HCT116 (cell line): ENCODE measurements at regions not wholly inside any gene's neighbourhood (a gene's known extent, or its start where the extent isn't known, plus 50 kb on each side); places are given as distances from the start of the nearest gene placed in this dataset.
"Not testable (repeated sequence)": the region's sequence is repeated elsewhere in the genome, so short reads cannot be mapped to it uniquely, and the experiment has no call there.

ENCODE experiments used
- ATAC-seq: fragments of 200-7000 bp; cut with Tn5 transposase; 2 replicates; pipeline ENCODE4 v1.9.1; 2020; ENCODE audit warnings: mild to moderate bottlenecking, moderate library complexity
- BruUV-seq: library from RNA; stranded (reverse); fragments of 400-500 nt; replicated peaks from 2 replicates; lab custom pipeline; 2021; lab: Mats Ljungman, UMichigan
- CTCF ChIA-PET: fragments of 300-600 bp; sonication (Branson Sonifier 250); formaldehyde crosslinking; loops from one replicate; lab custom pipeline; 2021; ENCODE audit warnings: antibody characterized with exemption; lab: Charles Lee
- POLR2A ChIA-PET: fragments of 300-600, 350-600 bp; sonication (Branson Sonifier 250); formaldehyde crosslinking; loops from one replicate; lab custom pipeline; 2021; ENCODE audit warnings: antibody characterized with exemption; lab: Charles Lee
- RAD21 ChIA-PET, 2 experiments: fragments of 300-600 bp; sonication (Branson Sonifier 250); formaldehyde crosslinking; loops; one replicate each; lab custom pipeline; 2023; ENCODE audit warnings: low total read pairs in 2 of 2; ENCODE audit not compliant: uncharacterized antibody in 2 of 2, unreplicated experiment in 2 of 2, low non-redundant PET in 1 of 2; lab: Charles Lee
- DNase-seq: peaks from one replicate; pipeline ENCODE4 v3.0.0-alpha.2; 2010; ENCODE audit warnings: low read depth, low spot score
- H2AFZ ChIP-seq: fragments of 200-600 bp; shearing (Covaris generic), sonication (generic); 2 replicates; pipeline ENCODE4 v1.6.1; 2017; ENCODE audit warnings: low read depth, mixed run types, mixed read lengths, antibody characterized with exemption, low read length; ENCODE audit not compliant: poor library complexity, severe bottlenecking
- H3K27ac ChIP-seq: 2 replicates; pipeline ENCODE4 v1.5.1; 2012; ENCODE audit warnings: low read depth, low read length
- H3K27me3 ChIP-seq: fragments of 200-600 bp; sonication (generic); 2 replicates; pipeline ENCODE4 v1.6.1; 2016; ENCODE audit warnings: mixed run types, low read length, mixed read lengths; ENCODE audit not compliant: insufficient read depth
- H3K36me3 ChIP-seq, 2 experiments: fragments of 200-500 bp in 1 of 2; fragments of 200-600 bp in 1 of 2; sonication (Bioruptor generic) in 1 of 2; sonication (generic) in 1 of 2; 2 replicates each; pipeline versions ENCODE4 v1.5.1 to v1.6.1; 2014 to 2016; ENCODE audit warnings: low read length in 2 of 2, inconsistent platforms in 1 of 2, mixed read lengths in 1 of 2, mixed run types in 1 of 2; ENCODE audit not compliant: insufficient read depth in 2 of 2, control insufficient read depth in 1 of 2
- H3K4me1 ChIP-seq, 2 experiments: fragments of 200-600 bp in 1 of 2; sonication (generic) in 1 of 2; 2 replicates each; pipeline versions ENCODE4 v1.5.1 to v1.6.1; 2012 to 2017; ENCODE audit warnings: low read length in 2 of 2, inconsistent platforms in 1 of 2, mild to moderate bottlenecking in 1 of 2, mixed read lengths in 1 of 2, mixed run types in 1 of 2, moderate library complexity in 1 of 2; ENCODE audit not compliant: insufficient read depth in 2 of 2, control insufficient read depth in 1 of 2
- H3K4me2 ChIP-seq: fragments of 200-600 bp; sonication (generic); 2 replicates; pipeline ENCODE4 v1.6.1; 2017; ENCODE audit warnings: mixed run types, low read length, mixed read lengths
- H3K4me3 ChIP-seq, 2 experiments: fragments of 200-600 bp in 1 of 2; sonication (generic) in 1 of 2; replicated peaks in 1 of 2; 2 replicates each; pipeline ENCODE4 v1.5.1; 2011 to 2016; ENCODE audit warnings: low read length in 2 of 2, control low read depth in 1 of 2, low read depth in 1 of 2, mild to moderate bottlenecking in 1 of 2, mixed read lengths in 1 of 2, mixed run types in 1 of 2
- H3K79me2 ChIP-seq: fragments of 200-600 bp; sonication (generic); 2 replicates; pipeline ENCODE4 v1.6.1; 2017; ENCODE audit warnings: mild to moderate bottlenecking, mixed run types, low read length, moderate library complexity, mixed read lengths; ENCODE audit not compliant: insufficient read depth
- H3K9ac ChIP-seq: fragments of 200-600 bp; sonication (generic); 2 replicates; pipeline ENCODE4 v1.6.1; 2016; ENCODE audit warnings: low read length, mixed read lengths
- H3K9me2 ChIP-seq: fragments of 200-600 bp; sonication (generic), shearing (Covaris generic); 2 replicates; pipeline ENCODE4 v1.6.1; 2017; ENCODE audit warnings: mixed run types, mild to moderate bottlenecking, moderate library complexity; ENCODE audit not compliant: insufficient read depth
- H3K9me3 ChIP-seq, 2 experiments: fragments of 200-500 bp in 1 of 2; fragments of 200-600 bp in 1 of 2; sonication (Bioruptor generic) in 1 of 2; sonication (generic) in 1 of 2; 2 replicates each; pipeline ENCODE4 v1.6.1; 2014 to 2017; ENCODE audit warnings: low read length in 2 of 2, mixed read lengths in 2 of 2, inconsistent platforms in 1 of 2, low read depth in 1 of 2, mild to moderate bottlenecking in 1 of 2, mixed run types in 1 of 2, moderate library complexity in 1 of 2; ENCODE audit not compliant: control insufficient read depth in 1 of 2, insufficient read depth in 1 of 2
- H4K20me1 ChIP-seq: fragments of 200-600 bp; sonication (generic), shearing (Covaris generic); 2 replicates; pipeline ENCODE4 v1.6.1; 2017; ENCODE audit warnings: mixed run types, mild to moderate bottlenecking, moderate library complexity; ENCODE audit not compliant: insufficient read depth
- CEBPB ChIP-seq: IDR thresholded peaks from 2 replicates; pipeline ENCODE4 v1.6.1; 2012; ENCODE audit warnings: low read depth
- CTCF ChIP-seq, 3 experiments: fragments of 200-600 bp in 1 of 3; sonication (generic) in 1 of 3; IDR thresholded peaks in 2 of 3; conservative IDR thresholded peaks in 1 of 3; 2 replicates each; pipeline ENCODE4 v1.5.1; 2012 to 2017; ENCODE audit warnings: low read depth in 2 of 3, low read length in 2 of 3, antibody characterized with exemption in 1 of 3, borderline replicate concordance in 1 of 3, control low read depth in 1 of 3, mild to moderate bottlenecking in 1 of 3, mixed read lengths in 1 of 3, mixed run types in 1 of 3, moderate library complexity in 1 of 3; ENCODE audit not compliant: insufficient read depth in 1 of 3
- EGR1 ChIP-seq: IDR thresholded peaks from 2 replicates; pipeline ENCODE4 v1.6.1; 2012; ENCODE audit warnings: low read depth
- ELF1 ChIP-seq: IDR thresholded peaks from 2 replicates; pipeline ENCODE4 v1.6.1; 2012; ENCODE audit warnings: low read depth, borderline replicate concordance
- EZH2 ChIP-seq: fragments of 200-600 bp; sonication (generic); IDR thresholded peaks from 2 replicates; pipeline ENCODE4 v1.6.1; 2017; ENCODE audit warnings: antibody characterized with exemption, mixed run types
- MAX ChIP-seq: IDR thresholded peaks from 2 replicates; pipeline ENCODE4 v1.6.1; 2012
- POLR2AphosphoS5 ChIP-seq: IDR thresholded peaks from 2 replicates; pipeline ENCODE4 v1.6.1; 2011; ENCODE audit warnings: mild to moderate bottlenecking, low read depth, low read length, moderate library complexity
- TCF7L2 ChIP-seq: IDR thresholded peaks from 2 replicates; pipeline ENCODE4 v1.7.0; 2011; ENCODE audit warnings: borderline replicate concordance, inconsistent platforms; ENCODE audit not compliant: insufficient read depth, insufficient read length; ENCODE audit errors: extremely low read depth
- ZBTB33 ChIP-seq: IDR thresholded peaks from 2 replicates; pipeline ENCODE4 v1.6.1; 2011; ENCODE audit warnings: mild to moderate bottlenecking, low read length, moderate library complexity; ENCODE audit not compliant: insufficient replicate concordance; ENCODE audit errors: extremely low read depth
- intact Hi-C: fragments of 100-400 bp; cut with micrococcal nuclease; formaldehyde crosslinking; loops from 2 replicates; pipeline ENCODE4 v1.10.0; 2022

GRCh38 chr12:14099994-14100393, 118.6 kb upstream of the GRIN2B start (continued):
- TF ChIP-seq CTCF (IDR thresholded peaks at IDR 0.05 in 2 of 3, conservative IDR thresholded peaks at IDR 0.05 in 1 of 3; ENCODE audit: borderline replicate concordance in 1 of 3, insufficient read depth in 1 of 3, low read depth in 2 of 3, low read length in 2 of 3): no peak

GRCh38 chr12:14101556-14101955, 120.2 kb upstream of the GRIN2B start:
- intact Hi-C loops, H3K4me2 ChIP-seq: not testable (repeated sequence)

GRCh38 chr12:14111230-14111865, 129.9 kb upstream of the GRIN2B start:
- H3K79me2 ChIP-seq: no peaks in the 10 kb centered on the region
- POLR2A ChIA-PET: no interaction called here
- H4K20me1 ChIP-seq: no peaks in the 10 kb centered on the region
- RAD21 ChIA-PET: no interaction called here
- peak; percentile 31 for DNase-seq
- H3K9me3 ChIP-seq: no peaks in the 10 kb centered on the region
- CTCF ChIA-PET: interaction anchor here (0.6 to 1.0 kb wide), 3 partner anchors 28 to 129 kb away, joined by 3 read pairs; no protein-coding TSS in a partner anchor
- intact Hi-C loops: no loop called here
- H3K9me2 ChIP-seq: no peaks in the 10 kb centered on the region
- no TSS peak for BruUV-seq
- H3K27me3 ChIP-seq: no peaks in the 10 kb centered on the region
- no peak overlapping the region for H3K27ac ChIP-seq
- H3K4me2 ChIP-seq: peak overlapping the region; percentile 30; the same call in 1 of the 2 replicates
- H3K36me3 ChIP-seq: no peaks in the 10 kb centered on the region
- H3K4me3 ChIP-seq: no peak overlapping the region
- H2AFZ ChIP-seq: peak overlapping the region; percentile 57
- peak; percentile 97 for ATAC-seq
- no peak overlapping the region for H3K9ac ChIP-seq
- H3K4me1 ChIP-seq: peaks cover 0 to 8% of the 10 kb centered on the region in 2 experiments; a peak in 2 of 4 replicates
- peak in 2 of 3 experiments; percentile 61 to 69; a peak in 4 of 6 replicates for TF ChIP-seq CTCF (IDR thresholded peaks at IDR 0.05 in 2 of 3, conservative IDR thresholded peaks at IDR 0.05 in 1 of 3; ENCODE audit: borderline replicate concordance in 1 of 3, insufficient read depth in 1 of 3, low read depth in 2 of 3, low read length in 2 of 3)
- TF ChIP-seq ZBTB33: no peak
- no peak for TF ChIP-seq TCF7L2
- TF ChIP-seq CEBPB: no peak
- no peak for TF ChIP-seq EGR1
- no peak for TF ChIP-seq EZH2
- TF ChIP-seq MAX: no peak
- no peak for TF ChIP-seq POLR2AphosphoS5
- TF ChIP-seq ELF1: no peak

More at GRCh38 chr12:14101556-14101955, 120.2 kb upstream of the GRIN2B start:
- BruUV-seq, H3K36me3 ChIP-seq, H3K9me2 ChIP-seq, ATAC-seq, H3K27me3 ChIP-seq, H3K4me1 ChIP-seq, H4K20me1 ChIP-seq, H3K79me2 ChIP-seq, H3K9me3 ChIP-seq, H2AFZ ChIP-seq, POLR2A ChIA-PET, H3K9ac ChIP-seq, H3K4me3 ChIP-seq, DNase-seq, CTCF ChIA-PET, H3K27ac ChIP-seq, RAD21 ChIA-PET: not testable (repeated sequence)
